ENCODE measurements at regions not wholly inside any gene's neighbourhood (a gene's known extent, or its start where the extent isn't known, plus 50 kb on each side); places are given as distances from the start of the nearest gene placed in this dataset. TPM values are rescaled to one million over a fixed set of nuclear protein-coding genes. Genes with fewer than 3 reads are reported as not detected.

GRCh38 chrX:95152810-95153209 is 1478.8 kb downstream of the FAM133A start:
- H3K14ac ChIP-seq (ENCODE audit: low read length in 2 of 2) = no peak overlapping the region
- H3K4me1 ChIP-seq (ENCODE audit: control insufficient read depth, insufficient read depth, low read depth, low read length) = no peaks in the 10 kb centered on the region
- no peak overlapping the region for H2AFZ ChIP-seq (ENCODE audit: low read depth, low read length)
- no peak overlapping the region for H3K4me3 ChIP-seq (ENCODE audit: insufficient read depth in 1 of 2, low read depth in 1 of 2, low read length in 2 of 2)
- no peak overlapping the region for H4K91ac ChIP-seq (ENCODE audit: low read length)
- H3K27ac ChIP-seq (ENCODE audit: low read length, poor library complexity, severe bottlenecking) = no peak overlapping the region
- no peak overlapping the region for H2AK5ac ChIP-seq (ENCODE audit: low read length, severe bottlenecking)
- WGBS = 89% methylated on average over 4 of the region's 4 CpGs
- no peak overlapping the region for H4K8ac ChIP-seq (ENCODE audit: low read length)
- no peak overlapping the region for H3K4me2 ChIP-seq (ENCODE audit: low read length, poor library complexity, severe bottlenecking)
- H2BK120ac ChIP-seq (ENCODE audit: low read depth, low read length) = no peak overlapping the region
- H3K79me1 ChIP-seq (replicated peaks; ENCODE audit: low read length, poor library complexity, severe bottlenecking) = no peaks in the 10 kb centered on the region
- no peak overlapping the region for H3K23ac ChIP-seq (ENCODE audit: low read length in 2 of 2)
- H3K18ac ChIP-seq (ENCODE audit: low read depth in 1 of 2, low read length in 2 of 2) = no peak overlapping the region
- no peak overlapping the region for H2BK15ac ChIP-seq (ENCODE audit: low read depth, poor library complexity, severe bottlenecking)
- no peak overlapping the region for H3K4ac ChIP-seq (ENCODE audit: low read depth in 1 of 2, low read length in 2 of 2)
- no peaks in the 10 kb centered on the region for H3K9me3 ChIP-seq (ENCODE audit: control insufficient read depth, low read length)
- no peaks in the 10 kb centered on the region for H3K36me3 ChIP-seq (ENCODE audit: control insufficient read depth in 1 of 2, insufficient read depth in 2 of 2, low read depth in 1 of 2, low read length in 2 of 2)
- DNase-seq = no peak
- no peak overlapping the region for H2BK12ac ChIP-seq (ENCODE audit: low read length in 2 of 2)
- H2BK5ac ChIP-seq (ENCODE audit: low read depth, low read length, poor library complexity, severe bottlenecking) = no peak overlapping the region
- H3K9ac ChIP-seq (ENCODE audit: low read length) = no peak overlapping the region
- peaks cover 0 to 4% of the 10 kb centered on the region in 2 experiments for H3K27me3 ChIP-seq (ENCODE audit: control insufficient read depth in 1 of 2, insufficient read depth in 1 of 2, low read length in 2 of 2)

DNA sequence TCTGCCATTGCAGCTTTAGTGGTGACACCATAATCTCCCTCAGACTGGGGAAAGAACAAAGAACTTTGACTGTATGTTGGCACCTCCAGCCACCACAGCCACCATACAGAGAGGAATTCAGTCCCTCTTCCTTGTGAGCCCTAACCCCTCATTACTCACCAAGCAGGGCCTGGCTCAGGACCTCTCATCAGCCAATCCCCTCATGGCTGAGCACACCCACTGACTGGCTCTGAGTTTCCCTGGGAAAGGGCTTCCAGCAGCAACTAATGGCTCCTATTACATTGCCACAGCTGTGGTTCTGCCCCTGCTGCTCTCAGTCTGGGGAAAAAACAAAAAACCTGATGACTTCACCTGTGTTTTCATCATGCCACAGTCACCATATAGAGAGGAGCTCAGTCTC is 1482.6 kb downstream of the FAM133A start:
- Histone ChIP-seq H3K9me3 (ENCODE audit: control insufficient read depth, low read length) (peaks cover 3% of the 10 kb centered on the region), H3K4me1 (ENCODE audit: control insufficient read depth, insufficient read depth, low read depth, low read length) (no peaks in the 10 kb centered on the region), H2AK5ac (ENCODE audit: low read length, severe bottlenecking) (no peak overlapping the region), H3K9ac (ENCODE audit: low read length) (no peak overlapping the region), H3K14ac (ENCODE audit: low read length in 2 of 2) (no peak overlapping the region), H4K91ac (ENCODE audit: low read length) (no peak overlapping the region), H3K27me3 (ENCODE audit: control insufficient read depth in 1 of 2, insufficient read depth in 1 of 2, low read length in 2 of 2) (peaks cover 0 to 4% of the 10 kb centered on the region in 2 experiments), H4K8ac (ENCODE audit: low read length) (no peak overlapping the region), H3K4ac (ENCODE audit: low read depth in 1 of 2, low read length in 2 of 2) (no peak overlapping the region), H3K4me2 (ENCODE audit: low read length, poor library complexity, severe bottlenecking) (no peak overlapping the region), H3K27ac (ENCODE audit: low read length, poor library complexity, severe bottlenecking) (no peak overlapping the region), H2AFZ (ENCODE audit: low read depth, low read length) (no peak overlapping the region), H2BK5ac (ENCODE audit: low read depth, low read length, poor library complexity, severe bottlenecking) (no peak overlapping the region), H2BK120ac (ENCODE audit: low read depth, low read length) (no peak overlapping the region), H3K18ac (ENCODE audit: low read depth in 1 of 2, low read length in 2 of 2) (no peak overlapping the region), H3K4me3 (ENCODE audit: insufficient read depth in 1 of 2, low read depth in 1 of 2, low read length in 2 of 2) (no peak overlapping the region), H3K23ac (ENCODE audit: low read length in 2 of 2) (no peak overlapping the region), H3K36me3 (ENCODE audit: control insufficient read depth in 1 of 2, insufficient read depth in 2 of 2, low read depth in 1 of 2, low read length in 2 of 2) (no peaks in the 10 kb centered on the region), H2BK15ac (ENCODE audit: low read depth, poor library complexity, severe bottlenecking) (no peak overlapping the region), H3K79me1 (replicated peaks; ENCODE audit: low read length, poor library complexity, severe bottlenecking) (no peaks in the 10 kb centered on the region), H2BK12ac (ENCODE audit: low read length in 2 of 2) (no peak overlapping the region)
- DNase-seq = no peak

Small RNAs in the stretch of these regions (small RNA-seq; reads per million reads assigned to genes)
- not detected for gene MIR548M (ENCODE audit: low read depth)
